GM03348 (cell line): ENCODE measurements at regions not wholly inside any gene's neighbourhood (a gene's known extent, or its start where the extent isn't known, plus 50 kb on each side); places are given as distances from the start of the nearest gene placed in this dataset.

Experiments used
- DNase-seq: peaks from one replicate; pipeline ENCODE4 v3.0.0; 2012; ENCODE audit warnings: low spot score

DNA sequence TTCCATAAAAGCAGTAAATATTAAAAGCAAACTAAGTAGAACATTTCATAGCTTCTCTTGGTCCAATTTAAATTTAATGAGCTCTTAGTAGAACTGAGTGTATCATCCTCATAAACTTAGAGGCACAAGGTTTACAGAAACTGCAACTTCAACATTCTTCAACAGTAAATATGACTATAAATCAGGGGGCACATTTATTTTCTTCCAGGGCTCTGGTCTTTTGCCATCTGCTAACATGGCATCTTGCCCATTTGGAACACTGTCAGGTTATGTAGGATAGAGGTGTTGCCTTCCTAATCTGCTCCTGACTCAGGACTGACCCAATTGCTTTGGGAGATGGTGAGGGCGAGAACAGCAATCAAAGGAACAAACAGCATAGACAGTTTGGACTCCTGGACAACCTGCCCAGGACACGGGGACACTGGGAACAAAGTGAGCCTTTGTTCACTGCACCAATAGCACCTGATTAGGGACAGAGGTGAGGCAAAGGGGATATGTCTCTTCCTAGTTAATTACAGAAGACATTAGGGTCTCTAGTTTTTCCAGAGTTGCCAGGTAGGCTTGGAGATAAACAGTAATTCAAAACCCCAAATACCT lies 610.2 kb upstream of the ROBO2 start:
- no peak for DNase-seq

DNA sequence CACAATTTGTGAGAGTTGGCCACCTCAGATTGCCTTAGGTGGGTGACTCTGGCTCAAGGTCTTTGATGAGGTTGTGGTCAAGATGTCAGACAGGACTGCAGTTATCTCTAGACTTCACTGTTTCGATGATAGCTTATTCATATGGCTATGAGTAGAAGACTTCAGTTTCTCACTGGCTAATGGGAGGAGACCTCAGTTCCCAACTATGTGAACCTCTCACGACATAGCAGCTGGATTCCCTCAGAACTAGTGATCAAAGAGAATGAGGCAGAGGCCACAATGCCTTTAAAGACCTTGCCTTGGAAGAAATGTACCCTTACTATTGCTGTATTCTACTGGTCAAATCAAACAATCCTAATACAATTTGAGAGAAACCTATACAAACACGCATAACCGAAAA lies 607.5 kb upstream of the ROBO2 start:
- DNase-seq: no peak

DNA sequence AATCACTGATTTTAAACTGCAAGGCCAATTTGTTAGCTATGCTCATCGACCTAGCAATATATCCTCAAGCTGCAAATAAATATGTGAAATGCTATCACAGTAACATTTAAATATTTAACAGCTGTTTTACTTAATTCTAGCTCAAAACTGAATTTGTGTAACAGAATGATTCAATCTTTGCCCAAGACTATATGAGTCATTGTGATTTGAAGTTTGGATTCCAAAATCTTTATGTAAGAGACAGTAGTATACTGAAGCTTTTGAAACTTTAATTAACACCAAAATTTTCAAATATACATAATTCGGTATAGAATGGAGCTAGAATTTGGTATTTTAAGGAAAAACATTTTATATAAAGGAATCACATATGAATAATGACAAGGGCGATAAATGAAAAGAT lies 603.0 kb upstream of the ROBO2 start:
- no peak for DNase-seq

DNA sequence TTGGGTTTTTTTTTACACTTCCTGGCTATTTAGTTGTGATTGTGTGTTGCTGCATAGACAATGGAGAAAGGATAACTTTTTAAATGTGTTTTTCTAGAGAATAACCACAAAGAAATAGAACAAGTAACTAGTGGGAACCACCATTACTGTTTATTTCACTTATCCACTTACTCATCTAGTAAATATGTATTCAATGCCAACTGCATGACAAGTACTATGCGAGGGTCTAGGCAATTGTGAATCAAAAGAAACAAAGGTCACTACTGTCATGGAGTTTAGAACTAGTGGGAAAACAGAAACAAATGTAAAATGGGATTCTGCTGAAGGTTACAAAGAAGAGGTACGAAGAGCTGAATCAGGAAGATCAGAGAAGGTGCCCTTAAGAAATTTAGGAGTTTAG lies 600.9 kb upstream of the ROBO2 start:
- DNase-seq: no peak

DNA sequence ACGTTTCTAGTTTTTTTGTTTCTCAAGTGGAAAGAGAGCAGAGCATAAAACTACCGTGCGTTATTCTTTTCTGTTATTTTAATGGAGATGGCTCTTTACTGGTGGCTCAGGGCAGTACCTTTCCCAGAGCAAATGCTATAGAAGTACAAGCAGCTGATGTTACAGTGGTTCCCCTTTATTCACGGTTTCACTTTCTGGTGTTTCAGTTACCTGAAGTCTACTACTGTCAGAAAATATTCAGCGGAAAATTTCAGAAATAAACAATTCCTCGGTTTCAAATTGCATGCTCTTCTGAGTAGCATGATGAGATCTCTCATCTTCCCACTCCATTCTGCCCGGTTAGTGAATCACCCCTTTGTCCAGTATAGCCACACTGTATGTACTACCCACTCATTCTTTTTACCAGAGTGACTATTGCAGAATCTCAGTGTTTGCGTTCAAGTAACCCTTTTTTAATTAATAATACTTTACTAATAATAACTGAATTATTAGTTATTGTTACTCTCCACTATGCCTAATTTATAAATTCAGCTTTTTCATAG lies 597.5 kb upstream of the ROBO2 start:
- DNase-seq: no peak

DNA sequence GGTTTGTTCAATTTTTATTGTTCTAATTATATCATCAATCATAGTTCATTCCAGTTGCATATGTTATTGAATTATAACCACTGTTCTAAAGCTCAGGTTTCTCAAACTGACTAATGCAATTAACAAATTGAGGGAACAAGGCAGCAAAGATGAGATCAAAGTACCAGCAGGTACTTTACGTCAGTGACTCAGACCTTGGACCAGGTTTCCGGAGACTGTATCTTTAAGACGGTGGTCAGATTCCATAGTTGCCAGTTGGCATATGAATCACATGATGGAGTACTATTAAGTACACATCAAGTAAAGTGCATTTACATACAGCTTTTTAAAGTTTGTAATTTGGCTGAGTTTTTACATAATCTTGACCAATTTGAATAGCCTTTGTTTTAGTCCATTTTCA lies 583.6 kb upstream of the ROBO2 start:
- DNase-seq: no peak

DNA sequence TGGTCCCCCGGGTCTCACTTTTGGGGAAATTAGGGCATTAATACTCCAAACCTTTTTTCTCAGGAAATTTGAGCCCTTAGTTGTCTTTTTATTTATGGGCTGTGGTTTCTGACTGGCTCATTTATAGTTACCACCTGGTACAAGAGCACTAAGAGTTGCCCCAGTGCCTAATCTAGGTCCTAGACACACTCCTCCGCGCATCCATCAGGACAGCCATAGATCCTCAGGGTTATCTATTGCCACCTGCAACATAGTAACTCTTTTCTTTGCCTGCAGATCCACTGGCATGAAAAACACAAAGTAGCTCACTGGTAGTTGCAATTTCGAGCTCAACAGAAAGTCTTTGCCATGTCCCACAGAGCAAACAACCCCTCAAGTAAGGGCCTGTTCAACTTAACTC lies 576.4 kb upstream of the ROBO2 start:
- DNase-seq: no peak

DNA sequence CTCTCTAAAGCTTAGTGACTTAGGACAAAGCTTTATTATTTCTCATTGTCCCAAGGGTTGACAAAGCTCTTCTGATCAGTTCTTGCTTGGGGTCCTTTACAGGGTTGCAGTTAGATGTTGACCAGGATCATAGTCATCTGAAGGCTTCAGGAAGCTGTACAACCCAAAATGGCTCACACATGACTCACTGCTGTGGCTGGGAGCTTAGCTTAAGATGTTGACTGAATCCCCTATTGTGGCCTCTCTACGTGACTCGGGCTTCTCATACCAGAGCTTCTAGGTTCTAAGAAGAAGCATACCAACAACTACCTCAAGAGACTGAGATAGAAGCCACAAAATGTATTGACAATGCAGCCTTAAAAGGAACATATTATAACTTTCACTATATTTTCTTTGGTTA lies 569.6 kb upstream of the ROBO2 start:
- no peak for DNase-seq

DNA sequence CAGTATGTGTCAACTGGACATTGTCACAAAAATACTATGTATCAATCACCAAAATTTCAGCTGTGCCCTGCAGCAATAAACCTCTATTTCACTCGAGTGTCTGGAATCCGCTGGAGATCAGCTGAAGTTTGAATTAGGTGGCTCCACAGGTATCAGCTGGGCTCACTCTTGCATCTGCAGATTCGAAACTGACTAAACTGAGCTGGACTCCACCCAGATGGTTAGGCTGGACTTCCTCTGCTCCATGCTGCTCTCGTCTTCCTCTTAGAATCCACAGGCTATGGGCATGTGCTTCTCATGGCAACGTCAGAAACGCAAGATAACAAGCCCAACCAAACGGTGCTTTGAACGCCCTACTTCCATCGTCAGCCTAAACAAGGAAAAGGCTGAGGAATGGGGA lies 565.3 kb upstream of the ROBO2 start:
- no peak for DNase-seq

DNA sequence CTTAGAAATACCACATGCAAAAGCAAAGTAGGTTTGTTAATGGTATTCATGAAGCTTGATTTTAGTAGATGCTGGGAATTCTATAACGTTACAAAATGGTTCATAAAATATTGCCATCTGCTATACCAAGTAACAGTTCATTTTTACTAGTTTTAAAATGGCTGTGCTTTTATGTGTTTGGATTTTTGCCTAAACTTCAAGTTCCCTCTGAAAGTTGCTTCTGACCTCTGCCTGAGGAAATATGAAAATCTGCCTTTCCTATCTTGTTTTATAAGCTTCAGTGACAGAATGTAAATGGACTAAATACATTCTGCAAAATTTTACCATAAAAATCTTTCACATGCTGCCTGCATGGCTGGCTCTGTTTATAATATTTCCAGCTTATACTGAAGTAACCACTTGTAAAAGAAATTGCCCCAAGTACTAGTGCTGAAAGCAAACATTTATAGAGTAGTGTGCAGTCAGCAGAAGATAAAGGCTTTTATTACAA lies 560.7 kb upstream of the ROBO2 start:
- no peak for DNase-seq

DNA sequence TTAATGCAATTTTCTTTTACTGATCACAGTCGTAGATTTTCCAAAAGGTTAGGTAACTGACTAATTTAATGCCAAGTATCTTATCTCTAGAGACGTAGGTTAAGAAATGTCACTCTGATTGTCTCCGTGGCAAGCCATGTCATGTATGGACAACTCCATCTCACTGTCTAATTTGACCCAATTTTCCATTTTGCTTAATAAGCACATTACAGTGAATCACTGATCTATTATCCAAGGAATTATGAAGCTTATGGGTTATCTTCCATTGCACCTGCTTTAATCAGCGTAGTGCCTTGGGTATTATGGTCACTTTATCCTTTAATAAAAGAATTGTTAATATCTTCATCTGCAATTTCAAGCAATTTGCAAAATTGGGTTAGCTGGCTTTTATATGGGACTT lies 557.4 kb upstream of the ROBO2 start:
- no peak for DNase-seq

DNA sequence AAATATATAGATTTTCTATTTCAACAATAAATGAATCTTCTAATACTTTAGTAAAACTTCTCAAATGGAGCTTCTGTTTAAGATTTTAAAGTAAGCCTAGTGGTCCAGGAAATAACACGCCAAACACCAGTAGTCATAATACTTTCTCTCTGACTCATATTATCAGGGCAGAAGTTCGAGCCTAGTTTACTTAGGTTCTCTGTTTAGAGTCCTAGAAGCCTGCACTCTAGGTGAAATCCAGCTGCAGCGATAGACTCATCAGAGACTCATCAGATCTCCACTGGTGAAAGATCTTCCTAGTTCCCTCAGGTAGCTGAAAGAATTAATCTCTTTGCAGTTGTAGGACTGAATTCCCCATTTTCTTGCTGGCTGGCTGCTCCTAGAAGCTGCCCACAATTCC lies 552.5 kb upstream of the ROBO2 start:
- no peak for DNase-seq

DNA sequence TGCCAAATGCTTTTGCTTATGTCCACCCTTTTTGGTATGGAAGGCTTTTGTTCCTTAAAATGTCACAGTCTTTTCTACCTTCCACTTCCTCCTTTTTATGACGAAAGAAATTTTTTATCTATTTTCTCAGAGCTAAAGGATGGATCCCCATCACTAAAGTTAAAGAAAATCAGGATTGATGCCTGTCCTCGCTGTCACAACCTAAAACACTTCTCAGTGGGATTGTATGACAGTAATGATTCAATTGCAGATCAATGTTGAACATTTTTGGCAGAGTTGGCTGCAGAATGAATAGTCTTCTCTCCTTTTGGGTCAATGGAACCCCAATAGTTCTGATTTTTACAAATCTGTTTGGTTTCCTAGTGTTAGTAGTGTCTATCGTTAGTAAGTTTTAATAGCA lies 549.8 kb upstream of the ROBO2 start:
- DNase-seq: no peak

DNA sequence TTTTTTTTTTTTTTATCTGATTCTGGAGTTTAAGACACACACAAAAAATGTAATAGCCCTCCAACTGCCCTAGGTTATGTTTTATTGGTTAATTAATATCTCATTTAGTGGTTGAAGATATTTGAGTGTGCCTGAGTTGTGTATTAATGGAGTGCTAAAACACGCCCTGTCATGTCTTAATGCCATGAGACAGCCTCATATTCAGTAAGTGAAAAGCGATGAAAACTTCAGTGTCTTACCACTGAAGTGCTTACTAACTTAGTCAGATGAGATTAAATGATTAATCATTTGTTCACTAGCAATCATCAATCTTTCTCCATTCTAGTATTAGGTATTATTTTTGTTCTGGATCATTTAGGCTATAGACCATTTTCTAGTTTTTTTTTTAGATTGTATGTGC lies 544.7 kb upstream of the ROBO2 start:
- DNase-seq: no peak

DNA sequence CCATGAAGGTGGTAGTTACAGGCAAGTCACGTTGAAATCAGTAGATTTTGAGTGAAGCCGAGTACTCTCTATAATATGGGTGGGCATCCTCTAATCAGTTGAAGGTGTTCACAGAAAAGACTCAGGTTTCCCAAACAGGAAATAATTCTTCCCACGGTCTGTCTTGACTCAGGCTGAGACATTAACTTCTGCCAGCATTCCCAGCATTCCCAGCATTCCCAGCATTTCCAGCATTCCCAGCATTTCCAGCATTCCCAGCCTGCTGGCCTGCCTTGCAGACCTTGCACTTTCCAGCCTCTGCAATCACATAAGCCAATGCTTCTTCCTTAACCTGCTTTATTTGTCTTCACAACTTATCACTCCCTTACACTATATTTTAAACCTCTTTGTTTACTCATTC lies 542.3 kb upstream of the ROBO2 start:
- DNase-seq: no peak

DNA sequence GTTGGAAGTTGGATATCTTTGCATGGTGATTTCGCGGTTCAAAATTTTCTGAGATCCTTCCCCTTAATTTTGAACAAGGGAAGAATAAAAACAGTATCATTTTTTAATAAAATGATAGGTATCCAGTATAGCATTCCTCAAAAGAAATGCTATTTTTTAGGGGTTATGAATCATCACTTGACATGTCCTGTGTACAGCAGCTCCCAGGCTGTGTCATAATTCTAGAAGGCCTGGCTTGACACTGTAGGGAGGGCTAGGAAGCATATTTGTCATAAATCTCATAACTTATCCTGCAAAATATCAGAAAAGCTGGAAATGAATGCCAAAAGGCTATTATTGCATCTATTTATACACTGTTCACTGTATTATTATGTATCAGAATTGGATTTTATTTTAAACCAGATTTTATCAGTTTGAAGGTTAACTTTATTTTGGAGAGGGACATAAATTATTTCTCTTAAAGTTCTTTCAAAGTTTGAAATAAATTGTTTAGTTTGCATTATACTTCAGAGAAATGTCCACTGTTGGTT lies 539.1 kb upstream of the ROBO2 start:
- DNase-seq: no peak

DNA sequence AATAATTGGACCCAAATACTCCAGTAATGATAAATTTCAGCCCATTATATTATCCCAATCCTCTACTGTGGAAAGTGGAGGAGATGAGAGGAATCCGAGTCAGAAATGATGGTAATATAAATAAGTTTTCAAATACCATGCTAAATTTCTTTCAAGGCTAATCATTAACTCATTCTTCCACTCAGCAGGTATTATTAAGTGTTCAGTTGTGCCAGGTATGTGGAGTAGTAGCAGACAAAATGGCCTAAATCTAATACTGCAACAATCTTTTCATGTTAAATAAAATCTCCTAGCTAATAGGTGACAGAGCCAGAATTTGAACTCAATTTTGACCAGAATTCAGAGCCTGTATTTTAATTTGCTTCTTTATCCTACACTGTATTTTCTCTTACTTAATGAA lies 538.6 kb upstream of the ROBO2 start:
- DNase-seq: no peak

DNA sequence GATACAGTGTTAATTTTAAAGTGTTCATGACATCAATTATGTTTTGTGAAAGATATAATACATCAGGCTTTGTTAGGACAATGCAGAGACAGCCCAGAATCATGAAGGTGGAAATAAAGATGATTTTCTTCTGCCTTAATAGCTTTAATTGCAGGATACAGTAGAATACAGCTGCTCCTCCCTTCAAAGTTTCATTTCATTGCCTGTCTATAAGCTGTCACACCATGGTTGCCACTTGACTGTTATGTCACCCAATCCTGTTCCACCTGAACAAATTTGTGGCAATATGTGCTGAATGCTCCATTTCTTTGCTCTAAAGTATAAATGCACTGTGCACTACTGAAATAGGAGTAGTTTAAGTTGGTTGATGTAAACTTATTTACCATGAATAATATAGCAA lies 537.8 kb upstream of the ROBO2 start:
- DNase-seq: no peak

DNA sequence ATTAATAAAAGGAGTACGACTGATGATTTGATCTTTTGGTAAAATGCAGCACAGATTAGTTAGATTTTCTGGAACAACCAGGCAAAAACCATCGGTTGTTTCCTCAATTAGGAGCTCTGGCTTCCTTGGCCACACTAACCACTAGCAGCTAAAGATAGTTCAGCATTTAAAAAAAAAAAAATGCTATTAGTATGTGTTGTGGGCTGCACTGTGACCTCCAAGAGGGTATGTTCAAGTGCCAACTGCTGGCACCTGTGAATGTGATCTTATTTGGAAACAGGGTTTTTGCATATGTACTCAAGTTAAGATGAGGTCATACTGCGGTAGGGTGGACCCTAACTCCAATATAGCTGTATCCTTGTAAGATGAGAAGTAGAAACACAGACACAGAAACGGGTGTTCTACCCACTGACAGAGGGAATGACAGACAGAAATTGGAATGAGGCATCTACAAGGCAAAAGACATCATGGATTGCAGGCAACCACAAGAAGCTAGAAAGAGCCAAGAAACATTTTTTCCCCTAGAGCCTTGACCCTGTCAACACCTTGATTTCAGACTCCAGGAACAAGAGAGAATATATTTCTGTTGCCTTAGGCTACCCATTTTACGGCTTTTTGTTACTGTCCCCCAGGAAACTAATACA lies 534.6 kb upstream of the ROBO2 start:
- DNase-seq: no peak

DNA sequence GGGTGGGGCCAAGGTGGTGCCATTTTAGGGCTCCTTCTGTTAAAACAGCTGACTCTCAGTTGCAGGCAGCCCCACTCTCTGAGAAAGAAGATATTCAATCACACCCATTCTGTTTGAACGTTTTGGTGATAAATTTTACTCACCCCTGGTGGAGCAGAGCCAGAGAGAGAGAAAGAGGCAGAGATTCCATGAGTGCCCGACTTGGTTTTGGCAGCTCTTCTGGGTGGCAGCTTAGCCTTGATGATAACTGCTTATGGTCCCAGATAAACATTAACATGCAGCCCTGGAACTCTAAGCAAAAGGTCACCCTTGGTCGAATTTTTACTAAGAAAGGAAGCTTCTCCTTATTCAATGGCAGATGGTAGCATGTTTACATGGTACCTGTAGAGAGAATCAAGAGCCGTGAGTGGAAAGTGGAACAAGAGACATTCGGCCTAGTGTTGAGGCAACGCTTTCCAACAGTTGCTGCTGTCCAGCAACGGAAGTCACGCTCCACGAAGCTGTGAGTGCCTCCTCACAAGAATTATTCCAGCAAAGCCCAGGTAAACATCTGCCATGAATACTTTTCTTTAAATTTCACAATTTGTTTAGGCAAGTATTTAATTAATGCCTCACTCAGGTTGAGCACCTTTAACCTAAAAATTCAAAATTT lies 530.6 kb upstream of the ROBO2 start:
- no peak for DNase-seq

DNA sequence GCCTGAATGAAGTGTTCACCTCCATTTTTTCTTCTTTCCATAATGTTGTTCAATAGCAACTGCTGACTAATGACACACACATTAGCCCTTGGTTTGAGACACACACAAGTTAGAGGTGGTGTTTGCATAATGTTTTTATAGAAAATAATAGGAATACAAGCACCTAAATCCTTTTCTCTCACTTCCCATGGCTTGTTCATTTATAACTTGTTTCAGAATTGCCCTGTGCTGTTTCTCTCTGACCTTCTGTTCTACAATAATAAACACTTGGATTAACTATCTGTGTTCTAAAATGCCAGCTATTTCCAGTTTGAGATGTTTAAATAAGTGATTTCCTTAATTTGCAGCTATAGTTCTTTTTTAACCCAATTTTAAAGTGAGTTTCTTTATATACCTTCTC lies 525.1 kb upstream of the ROBO2 start:
- DNase-seq: no peak

DNA sequence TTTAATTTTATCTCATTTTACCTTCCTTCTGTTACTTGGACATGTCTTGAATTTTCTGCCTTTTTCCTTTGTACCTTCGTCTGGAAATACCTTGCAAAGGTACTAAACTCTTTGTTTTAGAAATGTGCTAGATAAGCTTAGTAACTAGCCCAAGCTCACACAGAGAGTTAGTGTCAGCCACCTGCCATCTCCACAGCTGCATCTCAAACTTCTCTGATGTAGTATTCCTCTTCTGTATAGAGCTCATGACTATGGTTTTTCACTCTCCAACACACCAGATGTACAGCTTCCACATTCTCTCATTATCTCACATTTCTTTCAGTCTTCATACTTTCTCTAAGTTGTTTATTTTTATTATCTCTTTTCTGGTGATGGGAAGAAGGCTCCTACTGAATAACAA lies 516.6 kb upstream of the ROBO2 start:
- no peak for DNase-seq

DNA sequence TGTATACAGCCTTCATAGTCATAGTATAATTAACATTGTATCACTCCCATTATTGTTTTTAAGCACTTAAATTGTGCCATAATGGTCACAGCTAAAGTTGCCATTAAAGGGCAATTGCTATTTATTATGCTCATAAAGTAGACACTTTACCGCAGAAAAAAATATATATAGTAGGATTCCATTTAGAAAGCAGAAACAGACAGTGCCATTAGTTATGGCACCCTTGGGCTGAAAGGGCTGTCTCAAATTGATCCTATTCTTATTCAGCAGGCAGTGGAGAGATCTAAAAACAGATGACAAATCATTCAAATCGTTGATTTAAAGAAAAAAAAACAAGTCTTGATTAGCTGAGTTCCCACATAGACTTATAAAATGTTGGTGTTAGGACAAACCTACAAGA lies 514.2 kb upstream of the ROBO2 start:
- DNase-seq: no peak
